Naive B cell (primary cell): ENCODE measurements at regions not wholly inside any gene's neighbourhood (a gene's known extent, or its start where the extent isn't known, plus 50 kb on each side); places are given as distances from the start of the nearest gene placed in this dataset.
A peak's percentile ranks its signal among the peaks of the same experiment; 100 is the strongest.
"Not testable (repeated sequence)": the region's sequence is repeated elsewhere in the genome, so short reads cannot be mapped to it uniquely, and the experiment has no call there.

Experiments used
- ATAC-seq, 2 donors: fragments of 150-1000 bp; cut with Tn5 transposase; 2 replicates each; pipeline ENCODE4 v1.10.0; 2021; ENCODE audit warnings: low read depth in 2 of 2, mild to moderate bottlenecking in 2 of 2, moderate library complexity in 2 of 2
- DNase-seq: peaks from one replicate; pipeline ENCODE4 v3.0.0; 2022
- H3K27ac Mint-ChIP-seq, 6 donors: one replicate each; pipeline ENCODE4 v1.8.0; 2020 to 2022; ENCODE audit warnings: mild to moderate bottlenecking in 6 of 6, mixed read lengths in 6 of 6, moderate library complexity in 5 of 6, inconsistent platforms in 2 of 6
- H3K27me3 Mint-ChIP-seq, 3 donors: one replicate each; pipeline ENCODE4 v1.8.0; 2021 to 2022; ENCODE audit warnings: mixed read lengths in 3 of 3, mild to moderate bottlenecking in 1 of 3
- H3K36me3 Mint-ChIP-seq, 2 donors: one replicate each; pipeline ENCODE4 v1.8.0; 2020 to 2022; ENCODE audit warnings: mixed read lengths in 2 of 2, inconsistent platforms in 1 of 2, mild to moderate bottlenecking in 1 of 2
- H3K4me1 Mint-ChIP-seq, 3 donors: one replicate each; pipeline ENCODE4 v1.8.0; 2020 to 2022; ENCODE audit warnings: mixed read lengths in 3 of 3, inconsistent platforms in 1 of 3, mild to moderate bottlenecking in 1 of 3, moderate library complexity in 1 of 3
- H3K4me3 Mint-ChIP-seq, 8 donors: one replicate each; pipeline ENCODE4 v1.8.0; 2020 to 2022; ENCODE audit warnings: mild to moderate bottlenecking in 8 of 8, mixed read lengths in 8 of 8, moderate library complexity in 8 of 8, inconsistent platforms in 2 of 8
- H3K9me3 Mint-ChIP-seq, 7 donors: one replicate each; pipeline ENCODE4 v1.8.0; 2020 to 2022; ENCODE audit warnings: mixed read lengths in 7 of 7, mild to moderate bottlenecking in 5 of 7, inconsistent platforms in 2 of 7, moderate library complexity in 1 of 7

DNA sequence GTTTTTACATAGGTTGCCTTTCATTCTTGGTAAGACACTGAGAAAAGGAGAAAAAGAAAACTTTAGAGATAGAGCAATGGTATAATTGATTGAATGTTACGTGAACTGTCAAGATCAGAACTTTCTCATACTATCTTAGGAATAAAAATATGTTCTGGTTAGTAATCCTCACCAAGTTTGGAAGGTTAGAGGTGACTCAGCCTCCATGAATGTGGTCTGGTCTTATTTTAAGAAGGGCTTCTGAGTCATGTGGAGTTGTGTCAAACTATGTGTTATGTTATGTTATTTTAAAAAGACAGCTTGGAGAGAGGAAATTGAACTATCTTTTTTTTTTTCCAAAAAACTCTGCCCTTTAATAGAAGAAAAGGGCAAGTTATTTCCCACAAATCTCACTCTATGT lies 458.6 kb upstream of the KLF6 start:
- peaks cover 0 to 2% (median 0%) of the 10 kb centered on the region in 7 donors for H3K9me3 Mint-ChIP-seq
- H3K4me1 Mint-ChIP-seq, result peaks cover 8 to 14% (median 8%) of the 10 kb centered on the region in 3 donors
- H3K4me3 Mint-ChIP-seq, result no peak overlapping the region
- DNase-seq (no peak), ATAC-seq (no peak)
- H3K27ac Mint-ChIP-seq, result peak overlapping the region in 1 of 6 donors; percentile 9
- peaks cover 0 to 6% (median 0%) of the 10 kb centered on the region in 3 donors for H3K27me3 Mint-ChIP-seq
- H3K36me3 Mint-ChIP-seq, result no peaks in the 10 kb centered on the region

DNA sequence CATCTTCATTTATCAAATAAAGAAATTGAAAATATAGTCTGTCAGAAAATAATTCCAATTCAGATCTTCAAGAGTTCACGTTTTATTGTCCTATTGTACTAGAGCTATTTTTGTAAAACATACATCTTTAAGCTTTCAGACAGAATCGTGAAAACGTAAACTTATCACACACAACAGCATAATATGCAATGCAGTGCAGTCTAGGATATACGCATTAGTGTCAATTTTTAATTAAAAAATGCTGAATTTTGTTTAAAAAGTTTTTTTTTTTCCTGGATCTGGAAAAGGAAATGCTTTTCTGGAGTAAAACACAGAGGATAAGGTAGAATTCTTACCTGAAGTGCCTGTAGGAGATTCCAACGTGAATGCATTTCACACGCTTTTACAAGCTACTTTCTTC lies 458.2 kb upstream of the KLF6 start:
- Mint-ChIP-seq H3K36me3 (no peaks in the 10 kb centered on the region), H3K4me1 (peaks cover 8 to 14% (median 8%) of the 10 kb centered on the region in 3 donors), H3K27ac (no peak overlapping the region), H3K4me3 (no peak overlapping the region), H3K27me3 (peaks cover 0 to 6% (median 0%) of the 10 kb centered on the region in 3 donors), H3K9me3 (peaks cover 0 to 2% (median 0%) of the 10 kb centered on the region in 7 donors)
- ATAC-seq, result no peak
- DNase-seq, result no peak

DNA sequence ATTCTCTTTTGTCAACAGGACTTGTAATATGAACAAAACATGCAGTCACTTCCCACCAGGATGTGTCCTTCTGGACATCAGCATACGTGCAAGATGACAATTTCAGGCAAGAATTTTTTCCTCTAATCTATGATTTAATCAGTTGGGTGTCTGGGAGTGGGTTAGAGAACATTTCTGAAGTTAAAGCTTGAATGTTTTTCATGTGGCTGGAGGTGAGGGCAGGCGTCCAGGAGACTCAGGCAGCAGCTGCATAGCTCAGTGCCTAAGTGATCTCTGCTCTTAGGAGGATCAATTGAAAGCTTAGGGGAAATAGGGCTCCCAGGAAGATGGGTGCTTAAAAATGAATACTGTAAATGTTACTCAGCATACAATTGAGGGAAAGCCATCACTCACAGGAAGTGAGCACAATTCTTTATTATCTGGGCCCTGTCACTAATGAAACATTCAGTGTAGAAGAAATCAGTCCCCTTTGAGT lies 457.6 kb upstream of the KLF6 start:
- ATAC-seq, result no peak
- Mint-ChIP-seq H3K27me3 (peaks cover 0 to 6% (median 0%) of the 10 kb centered on the region in 3 donors), H3K27ac (no peak overlapping the region), H3K4me1 (peaks cover 8 to 14% (median 8%) of the 10 kb centered on the region in 3 donors), H3K4me3 (no peak overlapping the region), H3K36me3 (no peaks in the 10 kb centered on the region), H3K9me3 (peaks cover 0 to 2% (median 0%) of the 10 kb centered on the region in 7 donors)
- DNase-seq, result no peak

DNA sequence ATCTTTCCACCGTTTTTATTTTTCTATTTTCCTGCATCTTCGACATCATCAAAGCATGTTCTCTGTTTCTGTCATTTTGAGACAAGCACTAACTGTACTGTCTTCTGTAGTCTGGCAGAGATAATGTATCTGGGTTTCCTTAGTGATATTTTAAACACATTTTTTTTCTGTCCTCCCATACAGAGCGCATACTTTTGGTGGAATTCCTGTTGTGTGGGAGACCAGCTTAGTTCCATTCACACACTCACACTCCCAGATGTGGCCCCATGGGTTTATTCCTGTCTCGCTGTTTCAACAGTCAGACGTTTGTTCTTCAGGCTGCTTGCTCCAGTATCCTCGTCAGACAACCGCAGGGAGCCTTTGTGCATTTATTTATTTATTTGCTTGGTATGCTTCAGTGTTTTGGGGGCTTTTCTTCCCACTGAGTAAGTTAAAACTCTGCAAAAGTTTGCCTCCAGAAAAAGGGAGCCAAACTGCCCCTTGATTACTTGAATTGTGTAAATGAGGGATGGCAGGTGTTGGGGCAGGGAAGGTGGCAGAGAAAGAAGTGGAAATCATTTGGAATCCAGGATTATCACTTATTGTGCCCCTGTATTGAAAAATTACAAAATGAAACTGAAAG lies 456.8 kb upstream of the KLF6 start:
- no peaks in the 10 kb centered on the region for H3K36me3 Mint-ChIP-seq
- ATAC-seq (no peak), DNase-seq (no peak)
- peaks cover 0 to 8% (median 5%) of the 10 kb centered on the region in 3 donors for H3K27me3 Mint-ChIP-seq
- peaks cover 0 to 9% (median 7%) of the 10 kb centered on the region in 7 donors for H3K9me3 Mint-ChIP-seq
- peaks cover 5 to 10% (median 6%) of the 10 kb centered on the region in 3 donors for H3K4me1 Mint-ChIP-seq
- no peak overlapping the region for H3K4me3 Mint-ChIP-seq
- no peak overlapping the region for H3K27ac Mint-ChIP-seq

DNA sequence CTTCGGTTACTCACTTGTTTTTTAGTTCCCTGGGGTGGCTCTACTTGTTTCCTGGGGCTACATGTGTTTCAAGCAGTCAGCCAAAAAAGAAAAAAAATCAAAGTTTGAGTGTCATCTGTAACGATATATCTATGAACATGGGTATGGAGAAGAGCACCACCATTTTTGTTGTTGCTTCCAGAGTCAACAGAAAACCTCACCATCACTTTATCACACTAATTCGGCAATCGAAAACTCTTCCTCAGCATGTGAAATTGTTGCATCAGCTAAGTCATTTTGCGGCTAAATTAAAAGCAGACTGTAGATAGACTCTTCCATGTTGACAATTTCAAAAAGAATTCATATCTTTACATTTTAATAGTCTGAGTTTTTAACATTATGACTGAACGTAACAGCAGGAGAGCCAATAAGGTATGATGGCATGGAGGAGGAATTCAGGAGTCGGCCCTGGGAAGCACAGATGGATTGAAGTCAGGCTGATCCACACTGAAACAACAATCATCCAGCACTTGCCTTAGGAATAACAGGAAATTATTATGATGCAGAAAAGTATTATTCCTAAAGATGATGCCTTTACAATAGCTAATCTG lies 455.7 kb upstream of the KLF6 start:
- Mint-ChIP-seq H3K9me3 (peaks cover 0 to 10% (median 8%) of the 10 kb centered on the region in 7 donors), H3K27me3 (peaks cover 0 to 11% (median 5%) of the 10 kb centered on the region in 3 donors), H3K27ac (no peak overlapping the region), H3K4me1 (peaks cover 0 to 5% (median 0%) of the 10 kb centered on the region in 3 donors), H3K4me3 (no peak overlapping the region), H3K36me3 (no peaks in the 10 kb centered on the region)
- no peak for DNase-seq
- no peak for ATAC-seq

DNA sequence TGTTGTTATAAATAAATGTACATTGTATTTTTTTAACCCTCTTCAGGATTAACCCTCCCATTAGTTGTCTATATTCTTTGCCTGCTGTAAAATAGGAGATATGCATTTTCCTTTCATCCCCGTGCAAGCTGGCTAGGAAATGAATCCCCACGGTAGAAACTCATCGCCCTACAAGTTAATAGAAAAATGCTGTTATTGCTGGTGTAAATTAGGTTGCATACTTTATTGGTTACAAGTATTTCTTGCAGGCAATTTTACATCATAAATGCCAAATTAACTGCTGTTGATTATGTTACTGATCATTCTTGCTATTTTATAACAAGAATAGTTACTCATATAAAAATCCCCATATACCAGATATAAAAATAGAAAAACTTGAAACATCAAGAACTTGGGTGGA lies 454.2 kb upstream of the KLF6 start:
- Mint-ChIP-seq H3K9me3 (peaks cover 0 to 10% (median 7%) of the 10 kb centered on the region in 7 donors), H3K36me3 (no peaks in the 10 kb centered on the region), H3K4me3 (no peak overlapping the region), H3K27ac (no peak overlapping the region), H3K4me1 (peaks cover 0 to 5% (median 0%) of the 10 kb centered on the region in 3 donors), H3K27me3 (peaks cover 0 to 5% (median 5%) of the 10 kb centered on the region in 3 donors)
- ATAC-seq (no peak), DNase-seq (no peak)

DNA sequence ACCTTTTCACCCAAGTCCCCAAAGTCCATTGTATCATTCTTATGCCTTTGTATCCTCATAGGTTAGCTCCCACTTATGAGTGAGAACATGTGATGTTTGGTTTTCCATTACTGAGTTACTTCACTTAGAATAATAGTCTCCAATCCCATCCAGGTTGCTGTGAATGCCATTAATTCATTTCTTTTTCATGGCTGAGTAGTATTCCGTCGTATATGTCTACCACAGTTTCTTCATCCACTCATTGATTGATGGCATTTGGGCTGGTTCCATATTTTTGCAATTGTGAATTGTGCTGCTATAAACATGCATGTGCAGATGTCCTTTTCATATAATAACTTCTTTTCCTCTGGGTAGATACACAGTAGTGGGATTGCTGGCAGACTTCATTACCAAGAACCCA lies 451.9 kb upstream of the KLF6 start:
- DNase-seq, ATAC-seq, H3K9me3 Mint-ChIP-seq, H3K27ac Mint-ChIP-seq, H3K4me1 Mint-ChIP-seq, H3K4me3 Mint-ChIP-seq, H3K36me3 Mint-ChIP-seq, H3K27me3 Mint-ChIP-seq: not testable (repeated sequence)

DNA sequence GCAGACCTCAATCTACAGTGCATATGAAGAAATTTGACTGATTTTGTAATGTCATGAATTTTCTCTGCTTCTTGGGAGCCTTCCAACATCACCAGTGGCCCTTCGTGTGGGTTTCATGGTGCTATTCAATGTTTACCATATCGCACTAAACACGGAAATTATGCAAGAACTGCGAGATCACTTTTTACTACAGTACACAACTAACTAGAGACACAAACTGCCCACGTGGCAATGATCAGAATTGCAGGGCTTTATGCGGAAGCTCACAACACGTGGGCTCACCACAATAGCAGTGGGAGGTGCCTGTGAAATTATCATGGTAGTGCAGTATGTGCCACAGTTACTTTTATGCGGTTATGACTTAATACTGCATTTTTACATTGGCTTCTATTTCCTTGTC lies 449.7 kb upstream of the KLF6 start:
- Mint-ChIP-seq H3K4me1 (no peaks in the 10 kb centered on the region), H3K27ac (no peak overlapping the region), H3K27me3 (peaks cover 0 to 5% (median 5%) of the 10 kb centered on the region in 3 donors), H3K9me3 (peaks cover 0 to 10% (median 7%) of the 10 kb centered on the region in 7 donors), H3K36me3 (no peaks in the 10 kb centered on the region), H3K4me3 (no peak overlapping the region)
- no peak for DNase-seq
- no peak for ATAC-seq

DNA sequence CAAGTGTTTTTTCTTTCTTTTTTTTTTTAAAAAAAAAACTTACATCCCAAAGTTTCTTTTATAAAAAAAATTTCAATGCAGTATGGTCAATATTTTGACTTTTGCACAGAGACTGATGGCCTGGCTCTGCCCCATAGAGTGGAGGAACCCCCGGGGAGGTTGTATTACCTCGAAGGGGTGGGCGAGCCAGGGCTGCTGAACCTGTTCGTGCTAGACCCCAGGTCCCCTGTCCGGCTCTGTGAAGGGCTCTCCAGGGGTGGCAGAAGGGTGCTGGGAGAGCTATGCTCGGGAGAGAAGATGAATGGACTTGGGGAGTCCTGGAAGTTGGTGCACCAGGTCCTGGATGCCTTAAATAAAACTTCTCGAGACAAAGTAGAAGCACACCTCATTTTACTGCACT lies 446.4 kb upstream of the KLF6 start:
- H3K9me3 Mint-ChIP-seq, result peaks cover 0 to 2% (median 0%) of the 10 kb centered on the region in 7 donors
- no peaks in the 10 kb centered on the region for H3K36me3 Mint-ChIP-seq
- ATAC-seq, result no peak
- H3K4me3 Mint-ChIP-seq, result no peak overlapping the region
- H3K4me1 Mint-ChIP-seq, result no peaks in the 10 kb centered on the region
- DNase-seq, result no peak
- H3K27me3 Mint-ChIP-seq, result peaks cover 0 to 6% (median 0%) of the 10 kb centered on the region in 3 donors
- H3K27ac Mint-ChIP-seq, result no peak overlapping the region

DNA sequence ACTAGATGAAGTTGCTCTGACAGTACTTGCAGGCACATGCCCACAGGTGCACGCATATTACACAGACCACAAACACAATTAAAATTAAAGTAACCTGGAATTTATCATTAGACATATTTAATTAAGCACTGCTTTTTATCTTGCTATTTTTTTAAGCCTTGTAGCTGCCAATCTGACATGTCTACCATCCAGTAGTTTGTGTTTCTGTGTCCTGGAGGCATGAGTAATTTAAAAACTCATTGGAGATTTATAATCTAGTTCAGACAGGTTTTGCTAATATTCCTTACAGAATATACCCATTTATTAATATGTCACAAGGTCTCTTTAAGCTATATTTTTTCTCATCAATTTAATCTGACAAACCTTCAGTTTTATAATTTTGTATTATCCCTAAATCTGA lies 445.0 kb upstream of the KLF6 start:
- H3K27ac Mint-ChIP-seq, result no peak overlapping the region
- DNase-seq (no peak), ATAC-seq (no peak)
- H3K36me3 Mint-ChIP-seq, result no peaks in the 10 kb centered on the region
- H3K4me1 Mint-ChIP-seq, result no peaks in the 10 kb centered on the region
- peaks cover 0 to 6% (median 0%) of the 10 kb centered on the region in 3 donors for H3K27me3 Mint-ChIP-seq
- peaks cover 0 to 2% (median 0%) of the 10 kb centered on the region in 7 donors for H3K9me3 Mint-ChIP-seq
- no peak overlapping the region for H3K4me3 Mint-ChIP-seq

DNA sequence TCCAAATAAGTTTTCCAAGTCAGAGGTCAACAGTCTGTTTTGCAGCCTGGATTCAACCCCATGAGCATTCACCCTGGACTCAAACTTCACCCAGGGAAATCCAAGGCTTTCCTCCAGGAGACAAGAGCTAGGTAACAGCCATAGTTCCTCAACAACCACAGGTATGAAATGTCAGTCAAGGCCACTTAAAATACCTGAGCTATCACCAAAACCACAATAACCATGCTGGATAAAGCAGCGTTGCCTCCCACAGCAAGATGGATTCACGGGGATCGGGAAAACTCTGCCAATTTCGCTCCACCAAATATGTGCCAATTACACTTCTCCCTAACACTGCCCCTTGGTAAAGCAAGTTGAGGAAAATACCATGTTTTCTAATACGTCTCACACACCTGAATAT lies 444.1 kb upstream of the KLF6 start:
- H3K4me3 Mint-ChIP-seq, result no peak overlapping the region
- H3K4me1 Mint-ChIP-seq, result no peaks in the 10 kb centered on the region
- ATAC-seq (no peak), DNase-seq (no peak)
- H3K36me3 Mint-ChIP-seq, result no peaks in the 10 kb centered on the region
- peaks cover 0 to 6% (median 0%) of the 10 kb centered on the region in 3 donors for H3K27me3 Mint-ChIP-seq
- H3K9me3 Mint-ChIP-seq, result peaks cover 0 to 3% (median 0%) of the 10 kb centered on the region in 7 donors
- H3K27ac Mint-ChIP-seq, result peak overlapping the region in 1 of 6 donors; percentile 5

DNA sequence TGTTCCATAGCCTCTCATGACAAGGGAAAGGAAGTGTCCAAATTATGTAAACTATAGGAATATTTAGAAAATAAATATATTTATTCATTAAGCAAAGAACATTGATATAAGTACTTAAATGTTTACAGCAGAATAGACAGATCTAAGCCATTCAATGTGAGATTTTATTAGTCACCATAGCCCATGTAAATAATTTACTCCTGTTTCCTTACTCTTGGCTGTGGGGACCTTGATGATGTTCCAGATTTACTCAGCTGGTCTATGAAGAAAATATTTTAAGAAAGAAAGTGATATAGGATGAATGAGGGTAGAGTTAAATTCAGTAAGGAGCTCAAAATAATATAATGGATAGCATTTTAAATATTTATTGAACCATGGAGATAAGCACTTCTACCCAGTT lies 442.6 kb upstream of the KLF6 start:
- Mint-ChIP-seq H3K4me1 (no peaks in the 10 kb centered on the region), H3K27ac (peak overlapping the region in 1 of 6 donors; percentile 15), H3K9me3 (peaks cover 0 to 3% (median 0%) of the 10 kb centered on the region in 7 donors), H3K27me3 (peaks cover 0 to 6% (median 0%) of the 10 kb centered on the region in 3 donors), H3K4me3 (no peak overlapping the region), H3K36me3 (no peaks in the 10 kb centered on the region)
- ATAC-seq (no peak), DNase-seq (no peak)

DNA sequence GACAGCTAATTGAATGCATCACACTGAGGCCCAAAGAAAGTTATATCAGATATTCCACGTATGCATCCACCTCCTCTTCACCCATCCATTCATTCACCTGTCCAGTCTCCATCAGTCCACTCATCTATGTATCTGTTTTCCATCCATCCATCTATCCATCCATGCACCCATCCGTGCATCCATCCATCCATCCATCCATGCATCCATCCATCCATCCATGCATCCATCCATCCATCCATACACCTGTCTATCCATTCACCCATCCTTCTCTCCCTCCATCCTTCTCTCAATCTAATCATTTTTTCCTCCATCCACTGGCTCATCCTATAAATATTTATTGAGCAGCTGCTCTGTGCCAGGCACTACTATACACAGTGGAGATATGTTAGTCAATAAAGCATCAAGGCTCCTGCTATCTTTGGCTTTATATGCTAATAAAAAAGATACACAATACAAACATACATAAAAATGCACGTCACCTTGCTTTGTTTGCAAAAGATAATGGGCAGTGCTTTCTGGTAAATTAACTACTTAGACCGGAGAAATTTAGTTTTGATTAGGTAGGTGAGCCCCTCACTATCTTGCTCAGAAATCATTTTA lies 442.0 kb upstream of the KLF6 start:
- no peak for ATAC-seq
- H3K27me3 Mint-ChIP-seq, result peaks cover 0 to 6% (median 0%) of the 10 kb centered on the region in 3 donors
- no peaks in the 10 kb centered on the region for H3K36me3 Mint-ChIP-seq
- peaks cover 0 to 3% (median 0%) of the 10 kb centered on the region in 7 donors for H3K9me3 Mint-ChIP-seq
- DNase-seq, result no peak
- H3K4me3 Mint-ChIP-seq, result no peak overlapping the region
- no peaks in the 10 kb centered on the region for H3K4me1 Mint-ChIP-seq
- H3K27ac Mint-ChIP-seq, result no peak overlapping the region

DNA sequence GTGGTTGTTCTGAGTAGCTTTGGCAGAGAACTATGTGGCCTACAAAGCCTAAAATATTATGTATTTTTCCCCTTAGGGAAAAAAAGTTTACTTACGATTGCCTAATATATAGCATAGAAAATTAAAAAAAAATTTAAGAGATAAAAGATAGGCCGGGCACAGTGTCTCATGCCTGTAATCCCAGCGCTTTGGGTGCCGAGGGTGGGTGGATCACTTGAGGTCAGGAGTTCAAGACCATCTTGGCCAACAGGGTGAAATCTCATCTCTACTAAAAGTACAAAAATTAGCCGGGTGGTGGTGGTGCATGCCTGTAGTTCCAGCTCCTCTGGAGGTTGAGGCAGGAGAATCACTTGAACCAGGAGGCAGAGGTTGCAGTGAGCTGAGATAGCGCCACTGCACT lies 439.2 kb upstream of the KLF6 start:
- H3K9me3 Mint-ChIP-seq, result peaks cover 0 to 12% (median 5%) of the 10 kb centered on the region in 7 donors
- no peak overlapping the region for H3K4me3 Mint-ChIP-seq
- DNase-seq (no peak), ATAC-seq (no peak)
- H3K36me3 Mint-ChIP-seq, result no peaks in the 10 kb centered on the region
- no peak overlapping the region for H3K27ac Mint-ChIP-seq
- peaks cover 10 to 11% (median 11%) of the 10 kb centered on the region in 3 donors for H3K4me1 Mint-ChIP-seq
- H3K27me3 Mint-ChIP-seq, result peaks cover 0 to 10% (median 0%) of the 10 kb centered on the region in 3 donors
